ENCODE measurements at regions not wholly inside any gene's neighbourhood (a gene's known extent, or its start where the extent isn't known, plus 50 kb on each side); places are given as distances from the start of the nearest gene placed in this dataset.

- Histone ChIP-seq H3K4me1 (ENCODE audit: control insufficient read depth in 1 of 2, insufficient read depth in 2 of 2, low read length in 2 of 2) (peaks cover 0 to 8% of the 10 kb centered on the region in 2 experiments; a peak in 2 of 4 replicates), H4K20me1 (ENCODE audit: insufficient read depth) (no peaks in the 10 kb centered on the region), H3K9me3 (ENCODE audit: control insufficient read depth in 1 of 2, insufficient read depth in 1 of 2, low read depth in 1 of 2, low read length in 2 of 2) (no peaks in the 10 kb centered on the region), H3K27me3 (ENCODE audit: insufficient read depth, low read length) (no peaks in the 10 kb centered on the region), H3K9me2 (ENCODE audit: insufficient read depth) (no peaks in the 10 kb centered on the region; the same call in 1 of the 2 replicates), H3K4me3 (replicated peaks in 1 of 2; ENCODE audit: low read depth in 1 of 2, low read length in 2 of 2) (no peak overlapping the region), H3K79me2 (ENCODE audit: insufficient read depth, low read length) (no peaks in the 10 kb centered on the region), H3K27ac (ENCODE audit: low read depth, low read length) (no peak overlapping the region), H3K4me2 (ENCODE audit: low read length) (no peak overlapping the region), H2AFZ (ENCODE audit: low read depth, low read length, poor library complexity, severe bottlenecking) (no peak overlapping the region), H3K36me3 (ENCODE audit: control insufficient read depth in 1 of 2, insufficient read depth in 2 of 2, low read length in 2 of 2) (no peaks in the 10 kb centered on the region), H3K9ac (ENCODE audit: low read length) (no peak overlapping the region)
- POLR2A ChIA-PET = no interaction called here
- intact Hi-C loops (cut with micrococcal nuclease) = no loop called here
- no TSS peak for BruUV-seq (replicated peaks)
- ATAC-seq (no peak), DNase-seq (ENCODE audit: low read depth, low spot score) (no peak)
- RAD21 ChIA-PET (ENCODE audit: low non-redundant PET in 1 of 2, low total read pairs in 2 of 2, uncharacterized antibody in 2 of 2, unreplicated experiment in 2 of 2) = no interaction called here
- CTCF ChIA-PET = no interaction called here
- TF ChIP-seq ZFX (IDR thresholded peaks at IDR 0.05) (no peak), SIN3A (IDR thresholded peaks at IDR 0.05; ENCODE audit: low read depth) (no peak), EZH2phosphoT487 (IDR thresholded peaks at IDR 0.05; ENCODE audit: borderline replicate concordance) (no peak), TCF7L2 (IDR thresholded peaks at IDR 0.05; ENCODE audit: borderline replicate concordance, extremely low read depth, insufficient read depth, insufficient read length) (no peak), SRF (IDR thresholded peaks at IDR 0.05; ENCODE audit: low read depth) (no peak), JUND (IDR thresholded peaks at IDR 0.05) (no peak), REST (IDR thresholded peaks at IDR 0.05; ENCODE audit: low read depth) (no peak), CEBPB (IDR thresholded peaks at IDR 0.05; ENCODE audit: low read depth) (no peak)
Observed at GRCh38 chr2:145379934-145380333, 860.0 kb upstream of the ZEB2 start.

- POLR2A ChIA-PET = no interaction called here
- no TSS peak for BruUV-seq (replicated peaks)
Observed at GRCh38 chr2:145374165-145374564, 854.2 kb upstream of the ZEB2 start.

More at GRCh38 chr2:145374165-145374564, 854.2 kb upstream of the ZEB2 start:
- Histone ChIP-seq H3K79me2 (ENCODE audit: insufficient read depth, low read length) (no peaks in the 10 kb centered on the region), H3K9me3 (ENCODE audit: control insufficient read depth in 1 of 2, insufficient read depth in 1 of 2, low read depth in 1 of 2, low read length in 2 of 2) (no peaks in the 10 kb centered on the region), H4K20me1 (ENCODE audit: insufficient read depth) (no peaks in the 10 kb centered on the region), H3K4me1 (ENCODE audit: control insufficient read depth in 1 of 2, insufficient read depth in 2 of 2, low read length in 2 of 2) (no peaks in the 10 kb centered on the region), H3K36me3 (ENCODE audit: control insufficient read depth in 1 of 2, insufficient read depth in 2 of 2, low read length in 2 of 2) (no peaks in the 10 kb centered on the region), H3K4me2 (ENCODE audit: low read length) (no peak overlapping the region), H3K9ac (ENCODE audit: low read length) (no peak overlapping the region), H3K9me2 (ENCODE audit: insufficient read depth) (no peaks in the 10 kb centered on the region; the same call in 1 of the 2 replicates), H2AFZ (ENCODE audit: low read depth, low read length, poor library complexity, severe bottlenecking) (no peak overlapping the region), H3K27me3 (ENCODE audit: insufficient read depth, low read length) (no peaks in the 10 kb centered on the region), H3K4me3 (replicated peaks in 1 of 2; ENCODE audit: low read depth in 1 of 2, low read length in 2 of 2) (no peak overlapping the region), H3K27ac (ENCODE audit: low read depth, low read length) (no peak overlapping the region)
- CTCF ChIA-PET = no interaction called here
- RAD21 ChIA-PET (ENCODE audit: low non-redundant PET in 1 of 2, low total read pairs in 2 of 2, uncharacterized antibody in 2 of 2, unreplicated experiment in 2 of 2) = no interaction called here
- TF ChIP-seq JUND (IDR thresholded peaks at IDR 0.05) (no peak), REST (IDR thresholded peaks at IDR 0.05; ENCODE audit: low read depth) (no peak), TCF7L2 (IDR thresholded peaks at IDR 0.05; ENCODE audit: borderline replicate concordance, extremely low read depth, insufficient read depth, insufficient read length) (no peak), ELF1 (IDR thresholded peaks at IDR 0.05; ENCODE audit: borderline replicate concordance, low read depth) (no peak), ZNF274 (IDR thresholded peaks at IDR 0.05; ENCODE audit: low read depth, low read length) (no peak), CEBPB (IDR thresholded peaks at IDR 0.05; ENCODE audit: low read depth) (no peak), POLR2A (IDR thresholded peaks at IDR 0.05; ENCODE audit: borderline replicate concordance, extremely low read depth, insufficient read depth, insufficient read length) (no peak), SRF (IDR thresholded peaks at IDR 0.05; ENCODE audit: low read depth) (no peak), RAD21 (IDR thresholded peaks at IDR 0.05; ENCODE audit: low read depth) (no peak), MAX (IDR thresholded peaks at IDR 0.05) (no peak), YY1 (IDR thresholded peaks at IDR 0.05; ENCODE audit: extremely low read depth, insufficient replicate concordance, low read depth, low read length) (no peak)
- DNase-seq (ENCODE audit: low read depth, low spot score) (no peak), ATAC-seq (no peak)
- intact Hi-C loops (cut with micrococcal nuclease) = no loop called here
